ENCODE measurements at regions not wholly inside any gene's neighbourhood (a gene's known extent, or its start where the extent isn't known, plus 50 kb on each side); places are given as distances from the start of the nearest gene placed in this dataset.

DNA sequence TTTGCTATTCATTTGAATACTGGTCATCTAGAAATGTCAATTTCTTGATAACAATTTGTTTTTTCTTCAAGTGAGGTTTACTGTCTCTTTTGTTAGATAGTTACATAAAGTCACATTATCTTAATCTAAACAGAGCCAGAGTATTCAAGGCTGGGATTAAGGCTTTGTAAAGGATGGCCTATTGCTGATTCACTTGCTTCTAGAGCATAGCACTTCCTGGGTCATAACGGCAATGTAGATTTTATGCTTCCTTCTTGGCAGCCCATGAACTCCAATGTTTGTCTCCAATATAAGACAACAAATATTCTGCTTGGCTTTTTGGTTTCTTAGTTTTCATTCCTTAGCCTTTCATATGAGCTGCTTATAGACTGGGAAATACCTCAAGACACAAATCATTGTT is 2007.9 kb upstream of the CDH6 start (continued):
- TF ChIP-seq ZNF114 (CRISPR knock-in tag; IDR thresholded peaks at IDR 0.05) (no peak), NANOG (IDR thresholded peaks at IDR 0.05; ENCODE audit: borderline replicate concordance) (no peak), ZNF331 (CRISPR knock-in tag; IDR thresholded peaks at IDR 0.05; ENCODE audit: low read depth) (no peak), POLR2AphosphoS5 (IDR thresholded peaks at IDR 0.05; ENCODE audit: low read depth) (no peak), ZNF462 (CRISPR knock-in tag; IDR thresholded peaks at IDR 0.05) (no peak)

- DNase-seq (ENCODE audit: low spot score) = no peak
- no peaks in the 10 kb centered on the region for H3K9me3 Mint-ChIP-seq
- no peaks in the 10 kb centered on the region for H4K20me1 ChIP-seq (replicated peaks; ENCODE audit: insufficient read depth)
- peaks cover 9% of the 10 kb centered on the region for H3K9me2 ChIP-seq (ENCODE audit: insufficient read depth)
- H3K79me2 ChIP-seq (replicated peaks; ENCODE audit: insufficient read depth) = no peaks in the 10 kb centered on the region
- no peak overlapping the region for H3K27ac Mint-ChIP-seq
- no peaks in the 10 kb centered on the region for H3K36me3 Mint-ChIP-seq (ENCODE audit: low read depth)
- no peaks in the 10 kb centered on the region for H3F3A ChIP-seq (replicated peaks; ENCODE audit: low read depth)
- H3K4me2 ChIP-seq = no peak overlapping the region
- peaks cover 5% of the 10 kb centered on the region; the same call in 1 of the 3 replicates for H3K4me1 Mint-ChIP-seq
- peak overlapping the region; percentile 15; the same call in 1 of the 2 replicates for H2AFZ ChIP-seq
- no peak overlapping the region for H3K4me3 ChIP-seq
- ATAC-seq = no peak
- no peaks in the 10 kb centered on the region for H3K36me3 ChIP-seq (ENCODE audit: insufficient read depth)
- H3K27ac ChIP-seq (ENCODE audit: low read depth) = no peak overlapping the region
- H3K4me1 ChIP-seq (ENCODE audit: insufficient read depth) = no peaks in the 10 kb centered on the region
- H3K27me3 ChIP-seq (ENCODE audit: insufficient read depth) = no peaks in the 10 kb centered on the region
- no peak overlapping the region for H3K4me3 Mint-ChIP-seq
- no peaks in the 10 kb centered on the region for H3K27me3 Mint-ChIP-seq (ENCODE audit: insufficient read depth, low read depth, poor library complexity)
- TF ChIP-seq EZH2 (IDR thresholded peaks at IDR 0.05; ENCODE audit: low read depth, unreplicated experiment) (no peak), REST (IDR thresholded peaks at IDR 0.05; ENCODE audit: unreplicated experiment) (no peak), CREB1 (CRISPR knock-in tag; IDR thresholded peaks at IDR 0.05; ENCODE audit: low read depth) (no peak), JUNB (IDR thresholded peaks at IDR 0.05; ENCODE audit: unreplicated experiment) (no peak), POLR2AphosphoS5 (IDR thresholded peaks at IDR 0.05; ENCODE audit: low read depth) (no peak), EZH2phosphoT487 (IDR thresholded peaks at IDR 0.05; ENCODE audit: unreplicated experiment) (no peak), ZNF331 (CRISPR knock-in tag; IDR thresholded peaks at IDR 0.05; ENCODE audit: low read depth) (no peak), ZNF114 (CRISPR knock-in tag; IDR thresholded peaks at IDR 0.05) (no peak)
- TF ChIP-seq, protein P1, sequence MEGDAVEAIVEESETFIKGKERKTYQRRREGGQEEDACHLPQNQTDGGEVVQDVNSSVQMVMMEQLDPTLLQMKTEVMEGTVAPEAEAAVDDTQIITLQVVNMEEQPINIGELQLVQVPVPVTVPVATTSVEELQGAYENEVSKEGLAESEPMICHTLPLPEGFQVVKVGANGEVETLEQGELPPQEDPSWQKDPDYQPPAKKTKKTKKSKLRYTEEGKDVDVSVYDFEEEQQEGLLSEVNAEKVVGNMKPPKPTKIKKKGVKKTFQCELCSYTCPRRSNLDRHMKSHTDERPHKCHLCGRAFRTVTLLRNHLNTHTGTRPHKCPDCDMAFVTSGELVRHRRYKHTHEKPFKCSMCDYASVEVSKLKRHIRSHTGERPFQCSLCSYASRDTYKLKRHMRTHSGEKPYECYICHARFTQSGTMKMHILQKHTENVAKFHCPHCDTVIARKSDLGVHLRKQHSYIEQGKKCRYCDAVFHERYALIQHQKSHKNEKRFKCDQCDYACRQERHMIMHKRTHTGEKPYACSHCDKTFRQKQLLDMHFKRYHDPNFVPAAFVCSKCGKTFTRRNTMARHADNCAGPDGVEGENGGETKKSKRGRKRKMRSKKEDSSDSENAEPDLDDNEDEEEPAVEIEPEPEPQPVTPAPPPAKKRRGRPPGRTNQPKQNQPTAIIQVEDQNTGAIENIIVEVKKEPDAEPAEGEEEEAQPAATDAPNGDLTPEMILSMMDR (conservative IDR thresholded peaks at IDR 0.05; ENCODE audit: low read depth in 2 of 2) = no peak
Observed at GRCh38 chr5:29175774-29176173, 2017.7 kb upstream of the CDH6 start.

Measured in GM23338 (cell line).